Retinal pigment epithelial cell (primary cell): ENCODE measurements at regions not wholly inside any gene's neighbourhood (a gene's known extent, or its start where the extent isn't known, plus 50 kb on each side); places are given as distances from the start of the nearest gene placed in this dataset.
"Not testable (repeated sequence)": the region's sequence is repeated elsewhere in the genome, so short reads cannot be mapped to it uniquely, and the experiment has no call there.

Experiments
- DNase-seq: peaks from one replicate; pipeline ENCODE4 v3.0.0-alpha.2; 2010; ENCODE audit warnings: low read depth
- H3K4me3 ChIP-seq: 2 replicates; pipeline ENCODE4 v1.5.1; 2011; ENCODE audit warnings: mild to moderate bottlenecking, low read length, control low read depth, moderate library complexity
- TF ChIP-seq, protein P1 (sequence below): conservative IDR thresholded peaks from 2 replicates; pipeline ENCODE4 v1.5.1; 2011; ENCODE audit warnings: low read depth, low read length, control low read depth, inconsistent platforms

DNA sequence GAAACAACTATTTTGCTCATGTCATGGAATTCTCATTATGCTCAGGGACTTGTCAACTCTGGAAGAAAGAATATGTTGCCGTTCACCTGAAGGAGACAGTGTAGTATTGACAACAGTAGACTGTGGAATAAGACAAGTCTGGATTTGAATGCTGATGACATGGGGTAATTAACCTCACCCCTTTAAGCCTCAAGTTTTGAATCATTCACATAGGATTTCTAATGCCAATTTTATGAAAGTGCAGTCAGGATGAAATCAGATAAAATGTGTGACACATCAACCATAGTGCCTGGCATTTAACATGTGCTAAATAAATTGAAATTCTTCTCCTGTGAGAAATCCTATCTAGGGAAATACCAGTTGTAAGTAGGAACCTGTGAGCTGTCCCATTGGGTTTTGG is 305.8 kb downstream of the KIF20B start:
- peak; percentile 46 for DNase-seq

GRCh38 chr10:90011281-90011680 is 309.9 kb downstream of the KIF20B start:
- not testable (repeated sequence) for H3K4me3 ChIP-seq, DNase-seq

More for the DNA sequence above, 305.8 kb downstream of the KIF20B start:
- no peak overlapping the region for H3K4me3 ChIP-seq
- TF ChIP-seq, protein P1, sequence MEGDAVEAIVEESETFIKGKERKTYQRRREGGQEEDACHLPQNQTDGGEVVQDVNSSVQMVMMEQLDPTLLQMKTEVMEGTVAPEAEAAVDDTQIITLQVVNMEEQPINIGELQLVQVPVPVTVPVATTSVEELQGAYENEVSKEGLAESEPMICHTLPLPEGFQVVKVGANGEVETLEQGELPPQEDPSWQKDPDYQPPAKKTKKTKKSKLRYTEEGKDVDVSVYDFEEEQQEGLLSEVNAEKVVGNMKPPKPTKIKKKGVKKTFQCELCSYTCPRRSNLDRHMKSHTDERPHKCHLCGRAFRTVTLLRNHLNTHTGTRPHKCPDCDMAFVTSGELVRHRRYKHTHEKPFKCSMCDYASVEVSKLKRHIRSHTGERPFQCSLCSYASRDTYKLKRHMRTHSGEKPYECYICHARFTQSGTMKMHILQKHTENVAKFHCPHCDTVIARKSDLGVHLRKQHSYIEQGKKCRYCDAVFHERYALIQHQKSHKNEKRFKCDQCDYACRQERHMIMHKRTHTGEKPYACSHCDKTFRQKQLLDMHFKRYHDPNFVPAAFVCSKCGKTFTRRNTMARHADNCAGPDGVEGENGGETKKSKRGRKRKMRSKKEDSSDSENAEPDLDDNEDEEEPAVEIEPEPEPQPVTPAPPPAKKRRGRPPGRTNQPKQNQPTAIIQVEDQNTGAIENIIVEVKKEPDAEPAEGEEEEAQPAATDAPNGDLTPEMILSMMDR = peak; percentile 5

DNA sequence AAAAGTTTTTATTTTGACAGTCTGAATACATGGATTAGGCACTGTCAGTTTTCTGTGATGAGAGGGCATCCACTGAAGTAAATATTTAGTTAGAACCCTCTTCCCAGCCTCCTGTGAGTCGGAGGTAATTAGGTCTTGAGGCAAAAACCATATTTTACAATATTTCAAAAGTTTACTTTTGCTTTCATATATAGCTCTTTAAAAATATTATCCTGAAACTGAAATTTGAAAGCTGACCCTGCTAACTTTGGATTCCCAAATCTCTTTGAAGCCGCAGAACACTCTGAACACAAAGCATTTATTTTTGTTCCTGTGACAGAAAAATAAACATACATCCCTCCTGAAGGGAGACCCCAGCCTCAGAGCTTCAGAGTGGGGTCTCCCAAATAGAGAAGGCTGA is 317.4 kb downstream of the KIF20B start:
- no peak for DNase-seq
- TF ChIP-seq, protein P1 = no peak
- H3K4me3 ChIP-seq = no peak overlapping the region

- no peak for DNase-seq
Observed at GRCh38 chr10:90020506-90020905, 319.1 kb downstream of the KIF20B start.

GRCh38 chr10:90023950-90024349 is 322.6 kb downstream of the KIF20B start:
- TF ChIP-seq, protein P1 = no peak
- H3K4me3 ChIP-seq = no peak overlapping the region
- DNase-seq = no peak

More at GRCh38 chr10:90020506-90020905, 319.1 kb downstream of the KIF20B start:
- TF ChIP-seq, protein P1 = no peak
- no peak overlapping the region for H3K4me3 ChIP-seq

DNA sequence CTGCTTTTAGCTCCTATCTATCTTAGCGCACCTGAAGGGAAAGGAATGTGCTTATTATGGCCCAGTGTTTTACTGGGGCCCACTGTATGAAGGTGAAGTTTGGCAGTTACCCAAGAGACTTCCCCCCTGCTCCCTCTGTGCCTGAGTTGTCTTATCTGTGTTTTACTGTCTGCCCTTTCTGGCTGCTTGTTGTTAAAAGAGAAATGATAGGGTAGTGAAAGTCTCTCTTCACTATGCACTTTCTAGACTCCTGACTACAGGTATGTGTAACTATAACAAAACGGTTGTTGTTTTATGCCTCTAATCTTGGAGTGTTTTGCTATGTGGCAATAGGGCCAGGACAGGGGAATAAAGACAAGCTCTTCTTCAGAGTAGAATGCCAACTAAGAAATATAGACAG is 326.9 kb downstream of the KIF20B start:
- TF ChIP-seq, protein P1 = no peak
- H3K4me3 ChIP-seq = no peak overlapping the region
- no peak for DNase-seq

DNA sequence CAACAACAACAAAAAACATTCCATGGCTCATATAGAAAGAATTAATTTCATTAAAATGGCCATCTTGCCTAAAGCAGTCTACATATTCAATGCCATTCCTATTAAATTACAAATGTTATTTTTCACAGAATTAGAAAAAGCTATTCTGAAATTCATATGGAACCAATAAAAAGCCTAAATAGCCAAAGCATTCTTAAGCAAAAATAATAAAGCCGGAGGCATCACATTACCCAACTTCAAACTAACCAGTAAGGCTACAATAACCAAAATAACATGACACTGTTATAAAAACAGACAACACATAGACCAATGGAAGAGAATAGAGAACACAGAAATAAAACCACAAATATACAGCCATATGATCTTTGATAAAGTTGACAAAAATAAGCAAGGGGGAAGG is 330.4 kb downstream of the KIF20B start:
- H3K4me3 ChIP-seq = no peak overlapping the region
- TF ChIP-seq, protein P1 = no peak
- no peak for DNase-seq

DNA sequence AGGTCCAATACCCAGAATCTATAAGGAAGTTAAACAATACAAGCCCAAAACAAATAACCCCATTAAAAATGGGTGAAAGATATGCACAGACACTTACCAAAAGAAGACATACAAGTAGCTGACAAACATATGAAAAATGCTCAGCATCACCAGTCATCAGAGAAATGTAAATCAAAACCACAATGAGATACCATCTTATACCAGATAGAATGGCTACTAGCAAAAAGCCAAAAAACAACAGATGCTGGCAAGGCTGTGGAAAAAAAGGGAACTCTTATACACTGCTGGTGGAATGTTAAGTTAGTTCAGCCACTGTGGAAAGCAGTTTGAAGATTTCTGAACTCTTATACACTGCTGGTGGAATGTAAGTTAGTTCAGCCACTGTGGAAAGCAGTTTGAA is 331.1 kb downstream of the KIF20B start:
- no peak for DNase-seq
- no peak overlapping the region for H3K4me3 ChIP-seq
- TF ChIP-seq, protein P1 = no peak

DNA sequence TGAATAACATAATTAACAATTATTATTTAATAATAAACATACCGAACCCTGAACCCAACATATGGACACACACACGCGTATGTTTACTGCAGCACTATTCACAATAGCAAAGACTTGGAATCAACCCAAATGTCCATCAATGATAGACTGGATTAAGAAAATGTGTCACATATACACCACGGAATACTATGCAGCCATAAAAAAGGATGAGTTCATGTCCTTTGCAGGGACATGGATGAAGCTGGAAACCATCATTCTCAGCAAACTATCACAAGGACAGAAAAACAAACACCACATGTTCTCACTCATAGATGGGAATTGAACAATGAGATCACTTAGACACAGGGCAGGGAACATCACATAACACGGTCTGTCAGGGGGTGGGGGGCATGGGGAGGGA is 333.5 kb downstream of the KIF20B start:
- H3K4me3 ChIP-seq, DNase-seq: not testable (repeated sequence)
